Tibial artery (tissue), 4 donors: ENCODE measurements at regions not wholly inside any gene's neighbourhood (a gene's known extent, or its start where the extent isn't known, plus 50 kb on each side); places are given as distances from the start of the nearest gene placed in this dataset.

ENCODE experiments used
- DNase-seq, 2 donors: peaks; one replicate each; pipeline ENCODE4 v3.0.0-alpha.2; 2019
- H3K27ac ChIP-seq, 2 donors: fragments of 200-600 bp; sonication (generic) in 1 of 2; 1 replicate in 1 of 2; 2 replicates in 1 of 2; pipeline ENCODE4 v1.5.1; 2018 to 2019; ENCODE audit warnings: mild to moderate bottlenecking in 1 of 2
- H3K27me3 ChIP-seq, 2 donors: fragments of 200-600 bp; sonication (generic) in 1 of 2; one replicate each; pipeline versions ENCODE4 v1.5.1 to v1.6.0; 2016 to 2019
- H3K36me3 ChIP-seq, 3 donors: fragments of 200-600 bp; sonication (generic) in 2 of 3; one replicate each; pipeline ENCODE4 v1.5.1; 2016 to 2019; ENCODE audit warnings: mild to moderate bottlenecking in 2 of 3
- H3K4me1 ChIP-seq, 4 donors: fragments of 200-600 bp; sonication (generic) in 2 of 4; 1 replicate in 3 of 4; 2 replicates in 1 of 4; pipeline ENCODE4 v1.5.1; 2016 to 2019
- H3K4me3 ChIP-seq, 2 donors: fragments of 200-600 bp; sonication (generic) in 1 of 2; 1 replicate in 1 of 2; 2 replicates in 1 of 2; pipeline ENCODE4 v1.5.1; 2018 to 2019; ENCODE audit warnings: mild to moderate bottlenecking in 2 of 2
- H3K9me3 ChIP-seq, 3 donors: fragments of 200-600 bp; sonication (generic) in 1 of 3; one replicate each; pipeline ENCODE4 v1.5.1; 2016 to 2019
- CTCF ChIP-seq, 2 experiments: fragments of 200-600 bp in 1 of 2; fragments of 450-650 bp in 1 of 2; IDR thresholded peaks; one replicate each; pipeline ENCODE4 v1.5.1; 2017 to 2019; ENCODE audit warnings: antibody characterized with exemption in 2 of 2, mild to moderate bottlenecking in 1 of 2, moderate library complexity in 1 of 2
- intact Hi-C: fragments of 100-400 bp; cut with DNase I; formaldehyde crosslinking; loops from one replicate; pipeline ENCODE4 v1.15.0; 2023; ENCODE audit warnings: low total_unique reads

- H3K36me3 ChIP-seq: no peaks in the 10 kb centered on the region
- no peak overlapping the region for H3K4me3 ChIP-seq
- no peaks in the 10 kb centered on the region for H3K27me3 ChIP-seq
- no peaks in the 10 kb centered on the region for H3K9me3 ChIP-seq
- no peak overlapping the region for H3K27ac ChIP-seq
- no peak for TF ChIP-seq CTCF (IDR thresholded peaks at IDR 0.05)
- H3K4me1 ChIP-seq: peaks cover 0 to 7% (median 0%) of the 10 kb centered on the region in 4 donors
- intact Hi-C loops: no loop called here
- no peak for DNase-seq
Measured at GRCh38 chr6:137307163-137307854, 88.1 kb upstream of the IFNGR1 start.

GRCh38 chr6:137305691-137306090 is 86.5 kb upstream of the IFNGR1 start:
- H3K4me1 ChIP-seq: peaks cover 0 to 7% (median 0%) of the 10 kb centered on the region in 4 donors
- no peak overlapping the region for H3K4me3 ChIP-seq
- no peaks in the 10 kb centered on the region for H3K9me3 ChIP-seq
- no peaks in the 10 kb centered on the region for H3K27me3 ChIP-seq
- DNase-seq: no peak
- intact Hi-C loops: no loop called here
- H3K27ac ChIP-seq: no peak overlapping the region
- no peak for TF ChIP-seq CTCF (IDR thresholded peaks at IDR 0.05)
- no peaks in the 10 kb centered on the region for H3K36me3 ChIP-seq

GRCh38 chr6:137304020-137304780 is 85.0 kb upstream of the IFNGR1 start:
- intact Hi-C loops: no loop called here
- Histone ChIP-seq H3K9me3 (no peaks in the 10 kb centered on the region), H3K36me3 (no peaks in the 10 kb centered on the region), H3K4me1 (peaks cover 0 to 2% (median 0%) of the 10 kb centered on the region in 4 donors), H3K27ac (no peak overlapping the region), H3K27me3 (no peaks in the 10 kb centered on the region), H3K4me3 (no peak overlapping the region)
- no peak for DNase-seq
- TF ChIP-seq CTCF (IDR thresholded peaks at IDR 0.05): no peak

GRCh38 chr6:137303441-137303840 is 84.3 kb upstream of the IFNGR1 start:
- no peak for DNase-seq
- Histone ChIP-seq H3K4me1 (no peaks in the 10 kb centered on the region), H3K36me3 (no peaks in the 10 kb centered on the region), H3K27me3 (no peaks in the 10 kb centered on the region), H3K9me3 (no peaks in the 10 kb centered on the region), H3K4me3 (no peak overlapping the region), H3K27ac (no peak overlapping the region)
- TF ChIP-seq CTCF (IDR thresholded peaks at IDR 0.05): no peak
- intact Hi-C loops: no loop called here

- H3K9me3 ChIP-seq: no peaks in the 10 kb centered on the region
- TF ChIP-seq CTCF (IDR thresholded peaks at IDR 0.05): no peak
- H3K27ac ChIP-seq: no peak overlapping the region
- H3K4me1 ChIP-seq: no peaks in the 10 kb centered on the region
- DNase-seq: no peak
- H3K36me3 ChIP-seq: no peaks in the 10 kb centered on the region
- H3K27me3 ChIP-seq: no peaks in the 10 kb centered on the region
- H3K4me3 ChIP-seq: no peak overlapping the region
- intact Hi-C loops: no loop called here
Measured at GRCh38 chr6:137299681-137300080, 80.5 kb upstream of the IFNGR1 start.
